ENCODE measurements at regions not wholly inside any gene's neighbourhood (a gene's known extent, or its start where the extent isn't known, plus 50 kb on each side); places are given as distances from the start of the nearest gene placed in this dataset.

GRCh38 chr3:71916747-71917369 lies 131.9 kb upstream of the PROK2 start:
- TF ChIP-seq CTCF (conservative IDR thresholded peaks at IDR 0.05; ENCODE audit: low read depth, low read length): no peak
- TF ChIP-seq RFX5 (IDR thresholded peaks at IDR 0.05; ENCODE audit: low read depth, low read length): no peak
- TF ChIP-seq POLR2A (IDR thresholded peaks at IDR 0.05; ENCODE audit: low read depth, low read length): no peak
- no peak for TF ChIP-seq MXI1 (IDR thresholded peaks at IDR 0.05; ENCODE audit: borderline replicate concordance, low read depth, low read length)
- no peak for TF ChIP-seq RCOR1 (IDR thresholded peaks at IDR 0.05; ENCODE audit: insufficient replicate concordance, low read length)
- TF ChIP-seq RAD21 (IDR thresholded peaks at IDR 0.05; ENCODE audit: low read length): no peak
- TF ChIP-seq NFE2L2 (IDR thresholded peaks at IDR 0.05; ENCODE audit: low read depth, low read length): no peak

Measured in IMR-90 (cell line).